Cardiac muscle cell (in vitro differentiated cells and primary cell): ENCODE measurements at regions not wholly inside any gene's neighbourhood (a gene's known extent, or its start where the extent isn't known, plus 50 kb on each side); places are given as distances from the start of the nearest gene placed in this dataset.
A peak's percentile ranks its signal among the peaks of the same experiment; 100 is the strongest.

Experiments
- DNase-seq, 2 donors: peaks; one replicate each; pipeline versions ENCODE4 v3.0.0 to v3.0.0-alpha.2; 2010 to 2017; ENCODE audit warnings: low read depth in 1 of 2, low spot score in 1 of 2
- H3K27ac ChIP-seq: fragments of 200-600 bp; sonication (generic); 2 replicates; pipeline ENCODE4 v1.5.1; 2016
- H3K27me3 ChIP-seq: fragments of 200-600 bp; sonication (generic); 2 replicates; pipeline ENCODE4 v1.6.0; 2016; ENCODE audit warnings: control low read depth
- H3K36me3 ChIP-seq: fragments of 200-600 bp; sonication (generic); 2 replicates; pipeline ENCODE4 v1.5.1; 2016; ENCODE audit warnings: control low read depth
- H3K4me1 ChIP-seq: fragments of 200-600 bp; sonication (generic); 2 replicates; pipeline ENCODE4 v1.8.1; 2017; ENCODE audit warnings: low read depth, mild to moderate bottlenecking, mixed run types
- H3K4me3 ChIP-seq: fragments of 200-600 bp; sonication (generic); 2 replicates; pipeline ENCODE4 v1.5.1; 2016; ENCODE audit warnings: mild to moderate bottlenecking
- H3K9me3 ChIP-seq: fragments of 200-600 bp; sonication (generic); 2 replicates; pipeline ENCODE4 v1.5.1; 2017; ENCODE audit warnings: low read depth, mild to moderate bottlenecking, control low read depth
- CTCF ChIP-seq: IDR thresholded peaks from 2 replicates; pipeline ENCODE4 v1.5.1; 2012; ENCODE audit warnings: low read depth, mild to moderate bottlenecking, low read length

GRCh38 chr19:30222992-30223865, 149.0 kb upstream of the ZNF536 start:
- TF ChIP-seq CTCF = no peak
- Histone ChIP-seq H3K36me3 (no peaks in the 10 kb centered on the region), H3K27me3 (peaks cover 85% of the 10 kb centered on the region), H3K4me1 (peaks cover 10% of the 10 kb centered on the region), H3K9me3 (no peaks in the 10 kb centered on the region), H3K4me3 (no peak overlapping the region), H3K27ac (no peak overlapping the region)
- peak in 1 of 2 donors; percentile 45 for DNase-seq

- Histone ChIP-seq H3K27me3 (peaks cover 94% of the 10 kb centered on the region), H3K36me3 (no peaks in the 10 kb centered on the region), H3K4me1 (peaks cover 10% of the 10 kb centered on the region), H3K4me3 (no peak overlapping the region), H3K9me3 (no peaks in the 10 kb centered on the region), H3K27ac (no peak overlapping the region)
- no peak for DNase-seq
- no peak for TF ChIP-seq CTCF
Measured at GRCh38 chr19:30223866-30224688, 148.1 kb upstream of the ZNF536 start.

GRCh38 chr19:30224689-30225606, 147.2 kb upstream of the ZNF536 start:
- Histone ChIP-seq H3K4me1 (peaks cover 10% of the 10 kb centered on the region), H3K27me3 (peaks cover 100% of the 10 kb centered on the region), H3K36me3 (no peaks in the 10 kb centered on the region), H3K27ac (no peak overlapping the region), H3K4me3 (peak overlapping the region; percentile 45), H3K9me3 (no peaks in the 10 kb centered on the region)
- no peak for TF ChIP-seq CTCF
- DNase-seq = peak in 1 of 2 donors; percentile 6

GRCh38 chr19:30225676-30226463, 146.3 kb upstream of the ZNF536 start:
- Histone ChIP-seq H3K36me3 (no peaks in the 10 kb centered on the region), H3K4me1 (peaks cover 10% of the 10 kb centered on the region), H3K27ac (no peak overlapping the region), H3K4me3 (peak overlapping the region; percentile 45), H3K27me3 (peaks cover 100% of the 10 kb centered on the region), H3K9me3 (no peaks in the 10 kb centered on the region)
- DNase-seq = no peak
- TF ChIP-seq CTCF = no peak
